GM18520 (cell line): ENCODE measurements at regions not wholly inside any gene's neighbourhood (a gene's known extent, or its start where the extent isn't known, plus 50 kb on each side); places are given as distances from the start of the nearest gene placed in this dataset.

Experiments used
- ATAC-seq: cut with Tn5 transposase; IDR thresholded peaks from one replicate; pipeline ENCODE4 v1.9.1; 2021; ENCODE audit not compliant: unreplicated experiment

DNA sequence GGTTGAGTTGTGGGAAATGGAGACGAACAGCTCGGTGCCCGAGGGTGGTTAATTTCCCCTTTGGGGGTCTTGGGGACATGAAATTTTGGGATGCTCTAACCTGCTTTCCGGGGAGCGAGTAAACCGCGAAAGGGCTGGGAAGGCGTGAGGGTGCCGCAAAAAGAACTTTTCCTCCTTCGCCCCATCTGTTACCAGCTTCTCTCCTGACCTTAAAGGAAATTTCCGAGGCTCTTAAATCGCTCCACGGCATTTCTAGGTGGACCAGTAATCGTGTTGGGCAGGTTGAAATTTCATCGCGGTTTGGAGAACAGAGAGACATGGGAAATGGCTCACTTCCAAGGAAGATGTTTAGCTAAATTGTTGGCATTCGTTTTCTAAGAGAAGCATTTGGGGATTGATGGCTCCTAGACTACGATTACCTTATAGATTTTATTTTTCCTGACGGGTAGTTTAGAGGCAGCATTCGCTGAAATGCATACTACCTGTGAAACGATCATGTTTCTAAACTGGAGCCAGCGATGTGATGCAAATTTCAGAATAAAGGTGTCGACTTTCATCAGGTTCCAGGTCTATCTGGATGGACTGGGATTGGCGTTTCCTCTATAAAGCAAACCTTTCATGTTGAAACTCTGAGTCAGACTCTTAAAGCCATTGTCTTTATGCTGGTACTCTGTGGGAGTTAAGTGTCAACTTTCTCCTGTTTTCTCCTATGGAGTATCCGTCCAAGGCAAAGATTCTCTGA lies 414.5 kb downstream of the PCNX1 start:
- ATAC-seq, result no peak

DNA sequence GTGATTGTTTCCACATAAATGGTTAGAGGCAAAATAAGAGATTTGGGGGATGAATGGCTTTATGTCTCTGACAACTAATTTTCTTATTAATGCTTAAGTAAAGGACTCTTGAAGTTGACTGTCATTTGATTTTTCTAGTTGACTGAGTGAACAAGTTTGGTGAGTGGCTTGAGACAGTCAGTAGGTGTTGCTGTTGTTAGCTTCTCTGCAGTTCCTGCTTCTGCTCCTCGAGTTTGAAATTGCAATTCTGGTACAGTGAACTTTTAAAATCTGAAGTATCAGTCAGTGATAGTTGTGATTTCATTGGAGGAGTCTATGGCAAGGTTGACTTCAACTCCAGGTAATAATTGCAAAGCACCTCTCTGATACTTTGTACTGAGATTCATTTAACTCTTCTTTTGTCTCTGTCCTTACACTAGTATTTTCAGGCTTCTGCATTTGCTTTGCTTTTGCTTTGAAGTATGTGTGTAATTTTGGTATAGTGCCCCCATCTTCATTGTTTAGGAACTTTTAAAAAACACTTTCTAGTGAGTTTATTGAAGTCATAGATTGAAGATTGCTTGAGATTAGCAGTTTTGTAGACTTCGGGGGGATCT lies 415.5 kb downstream of the PCNX1 start:
- ATAC-seq, result no peak

DNA sequence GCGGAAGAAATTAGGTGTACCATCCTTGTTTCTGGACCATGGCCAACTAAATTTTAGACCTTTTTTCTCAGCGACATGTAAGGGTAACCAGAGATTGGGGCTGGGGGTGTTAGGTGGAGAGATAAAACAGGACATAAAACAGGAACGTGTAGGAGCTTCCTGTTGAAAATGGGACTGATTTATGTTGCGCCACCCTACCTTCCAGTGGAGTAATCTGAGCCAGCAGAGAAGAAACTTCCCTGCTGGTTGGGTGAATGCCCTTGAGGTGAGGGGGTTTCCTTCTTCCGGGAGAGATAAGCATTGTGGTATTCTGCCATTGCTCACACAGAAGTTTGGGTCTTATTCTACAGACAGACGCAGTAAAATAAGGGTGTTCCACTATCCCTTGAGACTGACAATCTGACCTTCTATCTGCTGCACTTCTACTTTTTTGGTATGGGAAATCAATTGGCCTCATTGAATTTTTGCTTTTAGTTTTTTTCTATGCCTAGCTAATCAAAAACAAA lies 417.6 kb downstream of the PCNX1 start:
- no peak for ATAC-seq

DNA sequence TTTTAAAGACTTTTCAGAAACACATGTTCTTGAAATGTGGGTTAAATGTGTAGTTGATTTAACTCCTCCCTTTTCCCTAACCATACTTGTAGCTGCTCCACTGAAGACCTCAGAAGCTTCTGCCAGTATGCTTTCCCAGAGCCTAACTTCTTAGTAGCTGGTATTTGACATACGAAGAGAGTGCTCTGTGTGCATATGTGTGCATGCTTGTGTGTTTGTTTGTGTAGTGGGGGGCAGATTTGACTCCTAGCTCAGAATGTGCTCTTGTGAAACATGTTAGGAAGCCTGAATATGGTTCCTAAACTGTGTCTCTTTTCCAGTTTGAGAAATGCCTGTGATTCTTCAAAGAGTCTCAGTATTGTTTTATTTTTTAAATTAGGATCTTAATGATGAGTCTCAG lies 420.4 kb downstream of the PCNX1 start:
- no peak for ATAC-seq

DNA sequence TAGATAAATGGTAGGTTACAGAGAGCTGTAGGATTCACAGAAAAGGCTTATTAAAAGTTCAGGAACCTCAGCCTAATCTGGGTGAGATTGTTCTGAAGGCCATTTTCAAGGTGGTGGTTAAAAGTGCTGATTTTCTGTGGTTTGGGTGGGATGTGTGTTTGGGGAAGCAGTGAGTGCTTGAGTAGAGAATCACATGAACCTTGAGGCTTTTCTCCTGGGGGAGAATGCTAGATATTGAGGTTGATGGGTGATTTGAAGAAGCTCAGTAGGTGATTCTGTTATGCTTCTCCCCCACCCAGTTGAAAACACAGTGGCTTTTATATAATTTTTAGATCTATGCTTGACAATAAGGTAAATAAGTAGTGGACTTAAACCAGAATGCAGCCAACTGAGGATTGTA lies 420.9 kb downstream of the PCNX1 start:
- ATAC-seq, result no peak

DNA sequence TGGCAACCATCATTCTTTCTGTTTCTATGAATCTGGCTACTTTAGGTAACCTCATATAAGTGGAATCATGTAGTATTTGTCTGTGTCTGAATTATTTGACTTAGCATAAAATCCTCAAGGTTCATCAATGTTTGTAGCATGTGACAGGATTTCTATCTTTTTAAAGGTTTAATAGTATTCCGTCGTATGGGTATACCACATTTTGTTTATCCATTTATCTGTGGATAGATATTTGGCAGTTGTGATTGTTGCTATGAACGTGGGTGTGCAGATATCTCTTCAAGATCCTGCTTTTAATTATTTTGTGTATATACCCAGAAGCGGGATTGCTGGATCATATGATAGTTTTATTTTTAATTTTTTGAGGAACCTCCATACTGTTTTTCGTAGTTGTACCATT lies 421.7 kb downstream of the PCNX1 start:
- no peak for ATAC-seq

DNA sequence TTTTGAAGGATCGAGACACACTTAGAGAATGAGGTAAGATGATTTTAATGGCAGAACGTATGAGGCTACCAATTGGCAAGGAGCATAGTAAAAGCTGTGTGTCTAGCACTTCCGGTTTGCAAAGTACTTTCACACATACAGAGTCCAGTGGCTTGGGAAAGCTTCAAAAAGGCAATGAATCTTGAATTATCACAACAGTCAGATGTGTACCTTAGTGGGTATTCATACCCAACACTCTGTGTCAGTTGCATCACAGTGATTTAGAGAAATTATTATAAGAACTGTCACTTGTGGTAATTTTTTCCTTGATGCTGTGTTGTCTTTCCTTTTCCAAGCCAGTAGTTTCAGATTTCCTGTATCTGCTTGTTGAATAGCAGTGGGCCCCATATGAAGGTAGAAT lies 424.1 kb downstream of the PCNX1 start:
- ATAC-seq, result peak; percentile 28

DNA sequence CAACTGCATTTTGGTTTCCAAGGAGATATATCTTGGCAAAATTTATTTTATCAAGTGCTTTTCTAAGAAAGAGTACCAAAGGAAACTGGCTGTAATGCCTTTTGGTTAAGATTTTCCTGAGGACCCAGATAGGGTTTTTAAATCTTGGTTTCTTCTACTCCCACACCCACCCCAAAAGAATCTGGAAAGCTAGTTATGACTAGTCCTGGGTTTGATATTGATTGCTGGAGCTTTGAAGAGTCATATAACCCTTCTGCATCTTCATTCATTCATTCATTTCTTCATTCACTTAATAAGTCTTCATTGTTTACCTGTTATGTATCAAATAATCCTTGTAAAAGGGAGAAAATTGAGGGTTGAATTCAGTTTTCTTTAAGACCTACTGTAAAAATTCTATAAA lies 425.2 kb downstream of the PCNX1 start:
- no peak for ATAC-seq

DNA sequence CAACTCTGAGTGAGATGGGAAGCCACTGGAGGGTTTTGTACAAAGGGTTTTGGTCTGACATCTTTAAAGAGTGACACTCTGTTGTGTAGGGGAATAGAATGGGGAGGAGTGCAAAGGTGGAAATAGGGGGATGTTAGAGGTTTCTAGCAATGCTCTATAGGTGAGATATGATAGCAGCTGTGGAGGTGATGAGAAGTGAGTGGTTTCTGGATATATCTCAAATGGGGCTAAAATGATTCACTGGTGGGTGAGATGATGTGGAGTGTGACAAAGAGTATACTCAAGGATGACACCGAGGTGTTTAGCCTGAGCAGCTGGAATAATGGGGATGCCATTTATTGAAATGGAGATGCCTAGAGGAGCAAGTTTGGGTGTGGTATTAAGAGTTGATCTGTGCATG lies 426.4 kb downstream of the PCNX1 start:
- no peak for ATAC-seq

DNA sequence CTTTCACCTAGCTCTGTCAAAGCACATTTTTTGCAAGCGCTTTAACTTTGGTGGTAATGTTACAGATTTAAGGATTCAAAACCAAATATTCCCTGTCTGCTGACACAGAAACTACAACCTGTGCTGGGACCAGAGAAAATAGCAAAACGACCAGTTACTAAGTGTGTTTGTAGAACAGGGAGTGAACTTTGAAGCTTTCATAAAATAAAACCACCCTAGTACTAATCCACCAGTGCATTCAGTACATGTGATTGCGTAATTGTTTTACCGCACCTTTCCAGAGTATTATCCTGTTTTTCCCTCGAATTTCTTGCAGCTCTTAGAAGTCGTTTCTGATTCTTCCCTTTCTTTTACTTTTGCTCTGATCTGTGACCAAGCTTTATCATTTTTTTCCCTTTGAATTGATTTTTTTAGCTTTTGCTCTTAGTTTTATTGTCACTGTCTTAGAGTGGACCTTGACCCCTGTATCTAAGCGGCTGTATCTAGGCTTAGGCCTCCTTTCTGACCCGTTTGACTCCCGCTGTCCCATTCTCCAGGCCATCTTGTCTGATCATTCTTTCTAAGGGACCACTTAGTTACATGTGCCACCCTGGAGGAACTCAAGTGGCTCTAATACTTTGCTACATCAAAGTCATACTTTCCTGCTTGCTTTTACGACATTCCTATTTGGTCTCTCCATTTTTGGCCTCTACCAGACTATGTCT lies 429.4 kb downstream of the PCNX1 start:
- ATAC-seq, result no peak

DNA sequence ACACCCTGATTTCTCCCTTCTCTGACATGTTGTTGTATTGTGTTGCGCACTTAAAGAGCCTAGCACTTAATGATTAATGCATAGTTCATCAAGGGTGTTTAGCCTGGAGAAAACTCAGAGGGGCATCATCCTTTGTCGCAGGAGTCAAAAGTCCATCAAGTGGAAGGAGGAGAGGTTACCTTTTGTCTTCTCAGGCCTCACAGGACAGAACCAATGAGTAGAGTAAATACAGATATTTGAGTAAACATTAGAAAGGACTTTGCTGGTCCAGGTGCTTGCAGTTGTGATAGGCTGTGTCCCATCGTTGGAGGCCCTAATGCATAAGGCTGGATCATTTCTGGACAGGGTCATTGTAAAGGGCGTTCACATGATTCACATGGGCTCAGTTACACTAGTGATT lies 430.9 kb downstream of the PCNX1 start:
- ATAC-seq, result no peak

DNA sequence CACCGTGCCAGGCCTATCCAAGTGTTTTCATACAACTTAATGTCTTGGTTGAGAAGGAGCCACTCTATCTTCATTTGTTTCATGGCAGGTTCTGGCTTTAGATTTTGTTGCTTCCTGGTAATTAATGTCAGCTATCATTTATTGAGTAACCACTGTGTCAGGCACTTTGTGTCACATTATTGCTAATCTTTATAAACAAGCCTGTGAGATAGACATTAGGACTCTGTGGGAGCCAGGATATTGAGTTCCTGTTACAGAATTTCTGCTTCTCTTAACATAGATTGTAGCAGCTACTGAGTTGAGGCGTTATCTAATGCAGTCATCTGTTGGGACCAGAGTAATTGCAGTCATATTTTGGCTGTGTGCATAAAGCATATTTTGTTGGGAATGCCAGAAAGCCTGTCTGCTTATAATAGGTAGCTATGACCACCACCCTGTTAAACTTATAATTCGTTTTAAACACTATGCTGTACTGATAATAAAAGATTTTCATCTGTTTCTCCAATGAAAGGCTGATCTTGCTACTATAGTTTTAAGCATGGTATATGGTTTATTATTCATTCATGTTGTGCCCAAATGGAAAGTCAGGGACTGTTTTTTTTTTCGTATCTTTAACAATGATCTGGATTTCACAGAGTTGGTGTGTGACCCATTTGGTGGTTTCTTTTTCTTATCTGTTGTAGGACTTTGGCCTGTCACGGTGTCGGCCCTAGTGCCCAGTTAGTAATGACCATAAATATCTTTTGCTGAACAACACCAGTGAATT lies 432.6 kb downstream of the PCNX1 start:
- no peak for ATAC-seq

DNA sequence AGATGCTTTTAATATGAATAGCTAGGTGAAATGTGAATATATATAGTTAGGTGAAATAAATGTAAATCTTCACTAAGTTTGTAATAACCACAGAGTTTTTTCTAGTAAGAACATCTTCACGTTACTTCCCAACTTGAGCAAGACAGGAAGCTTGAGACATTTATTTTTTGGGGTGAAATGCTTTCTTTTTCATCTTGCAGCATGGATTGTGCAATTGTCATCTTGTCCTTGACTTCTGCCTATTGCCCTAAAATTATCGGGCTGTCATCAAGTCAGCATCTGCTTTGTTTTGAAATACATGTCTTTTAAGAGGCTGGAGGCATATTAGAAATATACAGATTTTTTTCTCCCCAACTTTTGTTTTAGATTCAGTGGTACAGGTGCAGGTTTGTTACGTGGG lies 433.9 kb downstream of the PCNX1 start:
- ATAC-seq, result no peak

DNA sequence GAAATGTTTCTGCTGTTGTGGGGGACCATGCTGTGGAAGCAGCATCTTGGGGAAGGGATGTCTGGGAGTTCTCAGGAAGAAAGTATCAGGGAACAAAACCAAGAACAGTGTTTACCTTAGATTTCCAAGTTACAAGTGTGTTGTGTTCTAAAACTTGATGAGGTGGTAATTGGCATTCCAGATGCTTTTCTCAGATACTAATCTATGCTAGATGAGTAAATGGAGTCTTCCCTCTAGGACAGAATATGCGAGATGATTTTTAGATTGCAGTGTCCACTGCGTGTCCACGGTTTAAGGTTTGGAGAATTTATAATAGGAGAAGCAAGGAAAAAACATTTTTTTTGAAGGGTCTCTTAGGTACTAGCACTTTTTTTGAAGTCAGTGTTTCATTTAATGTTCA lies 436.5 kb downstream of the PCNX1 start:
- ATAC-seq, result no peak

DNA sequence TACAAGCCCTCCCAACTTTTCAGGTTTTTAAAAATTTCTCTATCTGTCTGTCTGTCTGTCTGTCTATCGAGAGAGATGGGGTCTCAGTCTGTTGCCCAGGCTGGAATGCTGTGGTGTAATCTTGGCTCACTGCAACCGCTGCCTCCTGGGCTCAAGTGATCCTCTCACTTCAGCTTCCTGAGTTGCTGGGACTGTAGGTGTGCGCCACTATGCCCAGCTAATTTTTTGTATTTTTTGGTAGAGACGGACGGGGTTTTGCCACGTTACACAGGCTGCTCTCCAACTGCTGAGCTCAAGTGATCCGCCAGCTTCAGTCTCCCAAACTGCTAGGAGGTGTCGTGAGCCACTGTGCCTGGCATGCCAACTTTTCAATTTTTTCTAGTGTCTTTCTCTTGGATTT lies 437.2 kb downstream of the PCNX1 start:
- ATAC-seq, result no peak

DNA sequence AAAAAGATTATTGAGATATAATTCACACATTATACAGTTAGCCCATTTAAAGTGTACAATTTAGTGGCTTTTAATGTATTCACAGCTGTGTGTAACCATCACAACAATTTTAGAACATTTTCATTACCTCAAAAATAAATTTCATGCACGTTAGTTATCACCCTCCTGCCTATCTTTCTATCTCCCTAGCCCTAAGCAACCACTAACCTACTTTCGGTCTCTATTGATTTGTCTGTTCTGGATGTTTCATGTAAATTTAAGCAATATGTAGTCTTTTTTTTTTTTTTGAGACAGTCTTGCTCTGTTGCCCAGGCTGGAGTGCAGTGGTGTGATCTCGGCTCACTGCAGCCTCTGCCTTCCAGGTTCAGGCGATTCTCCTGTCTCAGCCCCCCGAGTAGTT lies 439.4 kb downstream of the PCNX1 start:
- no peak for ATAC-seq

DNA sequence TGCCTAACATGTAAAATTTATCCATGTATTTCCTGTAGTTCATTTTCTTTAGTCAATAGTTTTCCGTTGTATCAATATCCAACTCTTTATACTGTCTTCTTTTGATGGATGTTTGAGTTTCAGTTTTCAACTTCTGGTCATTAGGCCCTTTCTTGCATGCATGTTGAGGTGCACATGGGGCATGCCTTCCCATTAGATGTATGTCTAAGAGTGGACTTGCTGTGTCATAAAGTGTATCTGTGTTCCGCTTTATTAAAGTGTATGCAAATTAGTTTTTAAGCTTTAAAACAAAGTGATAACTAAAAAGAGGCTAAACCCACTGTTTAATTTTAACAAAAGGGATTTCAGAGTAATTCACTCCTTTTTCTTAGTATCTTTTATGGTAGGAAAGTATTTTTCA lies 441.1 kb downstream of the PCNX1 start:
- ATAC-seq, result no peak

DNA sequence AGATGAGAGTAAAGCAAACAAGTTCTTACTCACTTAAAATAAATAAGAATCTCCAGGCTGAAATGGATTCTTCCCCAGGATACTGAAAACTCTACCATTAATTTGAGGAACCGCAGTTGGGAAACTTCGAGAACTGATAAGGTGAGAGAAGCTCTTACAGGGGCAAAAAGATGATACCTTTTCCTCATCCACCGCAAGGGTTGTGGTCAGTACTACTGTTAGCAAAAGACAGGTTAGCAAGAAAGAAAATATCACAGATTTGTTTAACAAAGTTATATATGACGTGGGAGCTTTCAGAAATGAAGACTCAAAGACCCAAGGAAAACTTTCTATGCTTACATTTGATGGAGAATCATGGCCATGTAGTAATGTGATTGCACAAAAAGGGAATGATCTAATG lies 441.6 kb downstream of the PCNX1 start:
- ATAC-seq, result no peak

DNA sequence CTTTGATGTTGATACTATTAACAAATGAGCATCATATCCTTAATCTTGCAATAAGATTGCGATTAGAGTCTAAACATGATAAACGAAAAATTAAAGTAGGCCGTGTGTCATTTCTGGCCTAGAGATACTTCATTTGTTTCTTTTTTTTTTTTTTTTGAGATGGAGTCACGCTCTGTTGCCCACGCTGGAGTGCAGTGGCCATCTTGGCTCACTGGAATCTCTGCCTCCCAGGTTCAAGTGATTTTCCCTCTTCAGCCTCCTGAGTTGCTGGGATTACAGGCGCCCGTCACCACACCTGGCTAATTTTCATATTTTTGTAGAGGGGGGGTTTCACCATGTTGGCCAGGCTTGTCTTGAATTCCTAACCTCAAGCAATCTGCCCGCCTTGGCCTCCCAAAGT lies 446.9 kb downstream of the PCNX1 start:
- no peak for ATAC-seq

DNA sequence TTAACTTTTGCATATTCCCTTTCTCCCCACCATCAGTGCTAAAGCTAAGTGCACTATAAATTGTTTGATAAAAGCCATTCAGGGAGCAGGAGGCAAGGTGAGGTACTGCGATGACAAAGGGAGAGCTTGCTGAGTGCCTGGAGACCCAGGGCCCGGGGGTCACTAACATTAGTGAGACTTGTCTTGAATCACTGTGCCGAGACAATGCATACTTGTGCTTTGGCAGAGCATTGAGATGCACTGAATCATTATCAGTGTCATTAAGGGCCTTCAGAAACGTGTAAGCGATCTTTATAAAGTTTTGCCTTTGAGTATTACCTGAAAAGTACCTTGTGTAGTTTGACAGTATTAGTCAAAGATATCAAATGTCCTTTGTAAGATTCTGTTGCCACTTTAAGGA lies 447.5 kb downstream of the PCNX1 start:
- ATAC-seq, result no peak
